H1 (cell line): ENCODE measurements at regions not wholly inside any gene's neighbourhood (a gene's known extent, or its start where the extent isn't known, plus 50 kb on each side); places are given as distances from the start of the nearest gene placed in this dataset.

Experiments
- CTCF ChIA-PET: fragments of 300-600 bp; sonication (Branson Sonifier 250); formaldehyde crosslinking; loops from one replicate; lab custom pipeline; 2021; ENCODE audit not compliant: partially characterized antibody; lab: Charles Lee
- POLR2A ChIA-PET: fragments of 300-600 bp; sonication (Branson Sonifier 250); formaldehyde crosslinking; loops from one replicate; lab custom pipeline; 2021; ENCODE audit warnings: inconsistent platforms; ENCODE audit not compliant: partially characterized antibody; lab: Charles Lee
- DNase-seq, 2 experiments: peaks; one replicate each; pipeline versions ENCODE4 v3.0.0 to v3.0.0-alpha.2; 2010 to 2022; ENCODE audit warnings: low spot score in 2 of 2, low read depth in 1 of 2, mixed read lengths in 1 of 2
- FAIRE-seq: peaks from 2 replicates; lab custom pipeline; 2011; peaks lifted over from hg19 to GRCh38; lab: Jason Lieb, UNC
- H2AFZ ChIP-seq: 2 replicates; pipeline ENCODE4 v1.8.1; 2012; ENCODE audit warnings: low read length, inconsistent platforms
- H2AK5ac ChIP-seq: 2 replicates; pipeline ENCODE4 v1.6.1; 2013; ENCODE audit warnings: low read depth, low read length
- H2BK120ac ChIP-seq: replicated peaks from 2 replicates; pipeline ENCODE3; 2013; ENCODE audit warnings: low read depth, low read length, inconsistent platforms
- H2BK12ac ChIP-seq: 2 replicates; pipeline ENCODE4 v1.6.1; 2013; ENCODE audit warnings: low read depth, low read length
- H2BK15ac ChIP-seq: 2 replicates; pipeline ENCODE4 v1.6.1; 2013; ENCODE audit warnings: low read length
- H2BK20ac ChIP-seq: 2 replicates; pipeline ENCODE4 v1.6.1; 2013; ENCODE audit warnings: low read length
- H2BK5ac ChIP-seq: 2 replicates; pipeline ENCODE4 v1.6.1; 2013; ENCODE audit warnings: low read depth, low read length
- H3K14ac ChIP-seq: 2 replicates; pipeline ENCODE4 v1.6.1; 2013; ENCODE audit warnings: inconsistent platforms; ENCODE audit not compliant: insufficient read length
- H3K18ac ChIP-seq: 2 replicates; pipeline ENCODE4 v1.6.1; 2013; ENCODE audit warnings: low read length; ENCODE audit errors: extremely low read depth
- H3K23ac ChIP-seq: 2 replicates; pipeline ENCODE4 v1.6.1; 2013; ENCODE audit warnings: inconsistent platforms; ENCODE audit not compliant: insufficient read length
- H3K23me2 ChIP-seq: 2 replicates; pipeline ENCODE4 v1.6.1; 2013; ENCODE audit warnings: low read depth, low read length
- H3K27ac ChIP-seq: 2 replicates; pipeline ENCODE4 v1.6.1; 2011; ENCODE audit warnings: low read depth, low read length, inconsistent platforms
- H3K27me3 ChIP-seq, 4 experiments: replicated peaks in 1 of 4; 1 replicate in 1 of 4; 2 replicates in 3 of 4; pipeline versions ENCODE4 v1.6.1 to v1.8.1; 2011 to 2013; ENCODE audit warnings: low read length in 3 of 4, mild to moderate bottlenecking in 3 of 4, inconsistent platforms in 2 of 4, mixed read lengths in 2 of 4, moderate library complexity in 1 of 4; ENCODE audit not compliant: control insufficient read depth in 3 of 4, insufficient read depth in 3 of 4; ENCODE audit errors: extremely low read depth in 1 of 4
- H3K36me3 ChIP-seq, 4 experiments: 2 replicates each; pipeline versions ENCODE4 v1.6.1 to v1.8.1; 2011 to 2013; ENCODE audit warnings: mild to moderate bottlenecking in 4 of 4, low read length in 3 of 4, moderate library complexity in 2 of 4, control low read depth in 1 of 4, inconsistent platforms in 1 of 4; ENCODE audit not compliant: insufficient read depth in 4 of 4, control insufficient read depth in 2 of 4
- H3K4ac ChIP-seq: replicated peaks from 2 replicates; pipeline ENCODE3; 2013; ENCODE audit warnings: low read length, low read depth, mixed read lengths, inconsistent platforms; ENCODE audit not compliant: insufficient read length
- H3K4me1 ChIP-seq, 4 experiments: replicated peaks in 1 of 4; 1 replicate in 1 of 4; 2 replicates in 3 of 4; pipeline versions ENCODE4 v1.6.1 to v1.8.1; 2011 to 2013; ENCODE audit warnings: low read length in 3 of 4, inconsistent platforms in 2 of 4, mixed read lengths in 1 of 4; ENCODE audit not compliant: insufficient read depth in 4 of 4, control insufficient read depth in 3 of 4
- H3K4me2 ChIP-seq, 2 experiments: 2 replicates each; pipeline versions ENCODE4 v1.6.1 to v1.8.1; 2011 to 2013; ENCODE audit warnings: low read depth in 2 of 2, low read length in 2 of 2, control low read depth in 1 of 2, inconsistent platforms in 1 of 2, mild to moderate bottlenecking in 1 of 2; ENCODE audit not compliant: insufficient read depth in 1 of 2
- H3K4me3 ChIP-seq, 4 experiments: fragments of 200-600, 300-600 bp in 1 of 4; sonication (generic), shearing (Covaris generic), sonication (Bioruptor Twin) in 1 of 4; 2 replicates each; pipeline versions ENCODE4 v1.5.1 to v1.8.1; 2011 to 2016; ENCODE audit warnings: low read length in 4 of 4, low read depth in 3 of 4, control low read depth in 2 of 4, inconsistent platforms in 2 of 4, mild to moderate bottlenecking in 2 of 4, mixed read lengths in 1 of 4, moderate library complexity in 1 of 4; ENCODE audit not compliant: insufficient read depth in 2 of 4; ENCODE audit errors: extremely low read depth in 1 of 4
- H3K56ac ChIP-seq: replicated peaks from 2 replicates; pipeline ENCODE3; 2013; ENCODE audit warnings: low read depth, mild to moderate bottlenecking, mixed read lengths, low read length, inconsistent platforms; ENCODE audit not compliant: insufficient read length
- H3K79me1 ChIP-seq: 2 replicates; pipeline ENCODE4 v1.6.1; 2013; ENCODE audit warnings: low read depth, low read length, control low read depth
- H3K79me2 ChIP-seq, 2 experiments: 2 replicates each; pipeline versions ENCODE4 v1.6.1 to v1.8.1; 2012 to 2013; ENCODE audit warnings: low read length in 2 of 2, mild to moderate bottlenecking in 2 of 2, inconsistent platforms in 1 of 2; ENCODE audit not compliant: insufficient read depth in 2 of 2, control insufficient read depth in 1 of 2
- H3K9ac ChIP-seq, 4 experiments: replicated peaks in 1 of 4; 1 replicate in 1 of 4; 2 replicates in 3 of 4; pipeline versions ENCODE4 v1.6.1 to v1.8.1; 2011 to 2013; ENCODE audit warnings: low read depth in 3 of 4, low read length in 3 of 4, control low read depth in 2 of 4, mild to moderate bottlenecking in 2 of 4, moderate library complexity in 2 of 4, inconsistent platforms in 1 of 4; ENCODE audit errors: extremely low read depth in 1 of 4
- H3K9me3 ChIP-seq, 2 experiments: 2 replicates each; pipeline versions ENCODE4 v1.6.1 to v1.8.1; 2012 to 2013; ENCODE audit warnings: mild to moderate bottlenecking in 2 of 2, moderate library complexity in 2 of 2, control low read depth in 1 of 2, inconsistent platforms in 1 of 2, low read depth in 1 of 2, low read length in 1 of 2, mixed read lengths in 1 of 2; ENCODE audit not compliant: insufficient read depth in 2 of 2
- H4K20me1 ChIP-seq, 2 experiments: replicated peaks in 1 of 2; 2 replicates each; pipeline versions ENCODE3 to v1.8.1; 2011 to 2013; ENCODE audit warnings: inconsistent platforms in 2 of 2, low read length in 2 of 2, mild to moderate bottlenecking in 1 of 2; ENCODE audit not compliant: insufficient read depth in 2 of 2, control insufficient read depth in 1 of 2
- H4K5ac ChIP-seq: 2 replicates; pipeline ENCODE4 v1.6.1; 2013; ENCODE audit warnings: low read length, low read depth, mixed read lengths, inconsistent platforms; ENCODE audit not compliant: insufficient read length
- H4K8ac ChIP-seq: 2 replicates; pipeline ENCODE4 v1.8.0; 2013; ENCODE audit warnings: mild to moderate bottlenecking, moderate library complexity, low read length, inconsistent platforms; ENCODE audit not compliant: insufficient read depth; ENCODE audit errors: extremely low read depth
- H4K91ac ChIP-seq: replicated peaks from 2 replicates; pipeline ENCODE3; 2013; ENCODE audit warnings: low read length, mixed read lengths, inconsistent platforms; ENCODE audit not compliant: insufficient read length
- JUN ChIP-seq: IDR thresholded peaks from 2 replicates; pipeline ENCODE4 v1.6.1; 2011; ENCODE audit warnings: low read depth, mild to moderate bottlenecking, improper control_type of control experiment, low read length
- POLR2AphosphoS5 ChIP-seq: IDR thresholded peaks from 2 replicates; pipeline ENCODE4 v1.6.1; 2011; ENCODE audit warnings: low read depth, low read length
- TAF7 ChIP-seq: optimal IDR thresholded peaks from 2 replicates; pipeline ENCODE3; 2011; ENCODE audit warnings: low read depth, mild to moderate bottlenecking, inconsistent platforms, low read length, moderate library complexity, borderline replicate concordance
- WGBS, 2 experiments: shearing (Covaris generic) in 1 of 2; methylation state at CpG; one replicate each; pipeline versions ENCODE4 v1.1.6 to v1.1.7; 2013 to 2015; ENCODE audit warnings: low lambda C conversion rate in 2 of 2, mixed read lengths in 2 of 2, inconsistent platforms in 1 of 2, low coverage in 1 of 2, missing lambda C conversion rate in 1 of 2; ENCODE audit not compliant: insufficient replicate concordance in 2 of 2, insufficient coverage in 1 of 2, insufficient read length in 1 of 2; ENCODE audit errors: extremely low coverage in 1 of 2, missing lambda C conversion rate in 1 of 2; 5-methylcytosine and 5-hydroxymethylcytosine counted together

DNA sequence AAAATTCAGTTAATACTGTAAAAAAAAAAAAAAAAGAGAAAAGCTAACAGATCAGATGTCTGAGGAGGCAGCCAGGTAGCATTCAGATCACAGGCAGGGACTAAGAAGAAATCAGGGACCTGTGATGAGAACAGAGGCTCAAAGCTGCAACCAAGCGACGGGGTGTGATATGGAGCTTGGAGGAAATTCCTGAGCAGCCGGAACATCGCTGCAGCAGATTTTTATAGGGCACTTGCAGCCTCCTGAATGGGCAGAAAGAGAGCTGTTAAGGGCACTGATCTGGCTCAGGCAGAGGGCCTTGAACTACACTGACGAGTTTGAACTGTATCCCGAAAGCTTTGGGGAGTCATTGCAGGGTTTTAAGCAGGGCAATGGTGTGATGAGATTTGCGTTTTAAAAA is 315.4 kb downstream of the ADGRL2 start:
- H3K14ac ChIP-seq: no peak overlapping the region
- ChIA-PET CTCF (no interaction called here), POLR2A (no interaction called here)
- no peak overlapping the region for H3K4ac ChIP-seq
- no peak overlapping the region for H2BK5ac ChIP-seq
- H3K9me3 ChIP-seq: no peaks in the 10 kb centered on the region
- no peak overlapping the region for H3K56ac ChIP-seq
- H3K27me3 ChIP-seq: no peaks in the 10 kb centered on the region
- H4K20me1 ChIP-seq: no peaks in the 10 kb centered on the region
- no peaks in the 10 kb centered on the region for H3K23me2 ChIP-seq
- no peak overlapping the region for H3K4me3 ChIP-seq
- H3K18ac ChIP-seq: no peak overlapping the region
- H3K36me3 ChIP-seq: no peaks in the 10 kb centered on the region
- no peaks in the 10 kb centered on the region for H3K79me2 ChIP-seq
- H2AK5ac ChIP-seq: no peak overlapping the region
- H4K91ac ChIP-seq: no peak overlapping the region
- no peaks in the 10 kb centered on the region for H3K4me1 ChIP-seq
- H2BK12ac ChIP-seq: no peak overlapping the region
- 87% methylated on average over 7 of the region's 7 CpGs; no CpG with 5 or more reads in 1 of the 2 experiments for WGBS, 2 experiments
- TF ChIP-seq POLR2AphosphoS5 (no peak), JUN (no peak), TAF7 (no peak)
- FAIRE-seq: no peak
- H2AFZ ChIP-seq: peak overlapping the region; percentile 43
- H4K8ac ChIP-seq: no peak overlapping the region
- H2BK120ac ChIP-seq: no peak overlapping the region
- H2BK20ac ChIP-seq: no peak overlapping the region
- H3K9ac ChIP-seq: no peak overlapping the region
- no peaks in the 10 kb centered on the region for H3K79me1 ChIP-seq
- H2BK15ac ChIP-seq: no peak overlapping the region
- H3K4me2 ChIP-seq: no peak overlapping the region
- H3K23ac ChIP-seq: no peak overlapping the region
- H4K5ac ChIP-seq: no peak overlapping the region
- H3K27ac ChIP-seq: no peak overlapping the region
- no peak for DNase-seq
